B cell (primary cell): ENCODE measurements at regions not wholly inside any gene's neighbourhood (a gene's known extent, or its start where the extent isn't known, plus 50 kb on each side); places are given as distances from the start of the nearest gene placed in this dataset.

Source experiments
- CTCF ChIP-seq: fragments of 200-600 bp; IDR thresholded peaks from one replicate; pipeline ENCODE4 v1.8.0; 2022; ENCODE audit warnings: antibody characterized with exemption, mild to moderate bottlenecking
- EZH2 ChIP-seq: IDR thresholded peaks from 2 replicates; pipeline ENCODE4 v1.6.1; 2012; ENCODE audit warnings: borderline replicate concordance, low read depth, mild to moderate bottlenecking, moderate library complexity, low read length; ENCODE audit not compliant: insufficient read depth, poor library complexity, severe bottlenecking

GRCh38 chr2:62631160-62632085 lies 74.1 kb upstream of the EHBP1 start:
- TF ChIP-seq CTCF = no peak
- TF ChIP-seq EZH2 = no peak
